Tibial nerve (tissue), 4 donors: ENCODE measurements at regions not wholly inside any gene's neighbourhood (a gene's known extent, or its start where the extent isn't known, plus 50 kb on each side); places are given as distances from the start of the nearest gene placed in this dataset.

Source experiments
- CTCF ChIP-seq, 5 experiments: fragments of 200-600 bp in 3 of 5; fragments of 450-650 bp in 2 of 5; sonication (generic) in 3 of 5; IDR thresholded peaks; one replicate each; pipeline ENCODE4 v1.5.1; 2016 to 2019; ENCODE audit warnings: antibody characterized with exemption in 5 of 5, mild to moderate bottlenecking in 3 of 5, moderate library complexity in 2 of 5
- EP300 ChIP-seq, 2 donors: sonication (generic); formaldehyde crosslinking; IDR thresholded peaks; one replicate each; pipeline ENCODE4 v1.6.1; 2017; ENCODE audit warnings: antibody characterized with exemption in 2 of 2, mild to moderate bottlenecking in 1 of 2
- POLR2A ChIP-seq, 2 donors: fragments of 450-650 bp; IDR thresholded peaks; one replicate each; pipeline ENCODE4 v1.6.1; 2017; ENCODE audit warnings: antibody characterized with exemption in 2 of 2, mild to moderate bottlenecking in 2 of 2, moderate library complexity in 2 of 2

DNA sequence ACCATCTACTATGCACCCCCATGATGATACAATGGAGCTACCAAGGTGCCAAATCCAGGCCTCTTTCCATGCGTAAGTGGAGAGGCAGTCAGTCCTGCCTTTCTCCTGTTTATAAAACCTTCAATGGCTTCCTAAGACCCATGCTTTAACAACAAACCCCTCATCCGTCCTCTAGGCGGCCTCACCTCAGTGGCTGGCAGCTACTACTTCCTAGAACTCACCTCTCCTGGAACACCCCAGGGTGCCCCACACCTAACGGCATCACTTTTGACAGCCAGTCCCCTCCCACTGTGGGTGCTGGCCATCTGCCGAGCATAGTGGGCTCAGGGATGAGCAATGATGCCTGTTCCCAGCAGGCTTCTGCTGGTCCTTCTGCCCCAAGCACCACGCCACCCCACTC lies 80.0 kb upstream of the TAB2 start:
- TF ChIP-seq EP300 (IDR thresholded peaks at IDR 0.05) (no peak), CTCF (IDR thresholded peaks at IDR 0.05) (no peak), POLR2A (IDR thresholded peaks at IDR 0.05) (no peak)
